ENCODE measurements at regions not wholly inside any gene's neighbourhood (a gene's known extent, or its start where the extent isn't known, plus 50 kb on each side); places are given as distances from the start of the nearest gene placed in this dataset.

GRCh38 chr2:57546478-57546877 lies 500.1 kb upstream of the VRK2 start:
- Mint-ChIP-seq H3K4me3 (no peak overlapping the region), H3K27ac (ENCODE audit: low read depth) (no peak overlapping the region), H3K36me3 (ENCODE audit: insufficient read depth) (peaks cover 1% of the 10 kb centered on the region), H3K9me3 (peaks cover 30% of the 10 kb centered on the region), H3K27me3 (no peaks in the 10 kb centered on the region), H3K4me1 (peaks cover 5% of the 10 kb centered on the region)
- DNase-seq (ENCODE audit: low spot score in 2 of 2) (no peak), ATAC-seq (replicated peaks; ENCODE audit: extremely low read depth, poor library complexity, severe bottlenecking) (no peak)

DNA sequence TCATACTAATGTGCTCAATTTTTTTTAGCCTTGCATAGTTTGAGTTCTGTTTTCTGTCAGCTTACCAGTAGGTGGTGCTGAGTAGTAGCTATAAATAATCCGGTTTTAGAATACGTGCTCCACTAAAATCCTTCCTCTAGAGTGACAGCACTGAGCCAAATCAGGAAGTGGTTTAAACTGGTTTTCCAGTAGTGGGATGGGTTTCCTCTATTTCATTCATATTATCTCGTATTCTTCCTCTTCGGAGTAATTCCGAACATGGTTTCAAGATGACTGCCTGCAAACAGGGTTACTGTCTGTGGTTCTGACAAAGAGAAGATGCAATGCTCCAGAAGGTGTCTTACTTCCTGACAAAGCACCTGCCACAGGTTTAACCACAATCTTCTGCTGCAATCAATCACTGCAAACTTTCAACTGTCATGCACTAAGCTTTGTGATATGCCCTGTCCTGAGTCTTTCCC lies 496.9 kb upstream of the VRK2 start:
- Mint-ChIP-seq H3K27me3 (no peaks in the 10 kb centered on the region), H3K4me1 (peaks cover 5% of the 10 kb centered on the region), H3K9me3 (peaks cover 30% of the 10 kb centered on the region), H3K4me3 (no peak overlapping the region), H3K27ac (ENCODE audit: low read depth) (no peak overlapping the region), H3K36me3 (ENCODE audit: insufficient read depth) (peaks cover 1% of the 10 kb centered on the region)
- no peak for ATAC-seq (replicated peaks; ENCODE audit: extremely low read depth, poor library complexity, severe bottlenecking)
- no peak for DNase-seq (ENCODE audit: low spot score in 2 of 2)

DNA sequence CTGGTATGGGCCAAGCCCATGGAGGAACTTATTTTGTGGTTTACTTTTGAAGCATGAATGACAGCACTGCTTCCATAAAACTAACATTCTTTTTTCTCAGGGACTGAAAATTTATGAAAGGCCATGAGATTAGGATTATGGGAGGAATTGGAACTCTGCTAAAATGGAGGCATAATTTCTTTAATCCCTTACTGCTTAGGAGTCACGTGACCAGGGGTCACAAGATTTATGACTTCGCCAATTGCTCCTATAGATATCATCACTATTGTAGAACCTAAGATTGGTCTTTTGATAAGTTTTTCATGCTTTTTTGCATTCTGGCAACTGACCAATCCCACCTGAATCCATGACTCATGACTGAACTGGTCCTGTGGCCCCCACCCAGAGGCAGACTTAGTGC lies 495.7 kb upstream of the VRK2 start:
- ATAC-seq (replicated peaks; ENCODE audit: extremely low read depth, poor library complexity, severe bottlenecking) (no peak), DNase-seq (ENCODE audit: low spot score in 2 of 2) (no peak)
- no peaks in the 10 kb centered on the region for H3K27me3 Mint-ChIP-seq
- no peak overlapping the region for H3K27ac Mint-ChIP-seq (ENCODE audit: low read depth)
- no peaks in the 10 kb centered on the region for H3K36me3 Mint-ChIP-seq (ENCODE audit: insufficient read depth)
- no peak overlapping the region for H3K4me3 Mint-ChIP-seq
- peaks cover 5% of the 10 kb centered on the region for H3K4me1 Mint-ChIP-seq
- H3K9me3 Mint-ChIP-seq = peaks cover 32% of the 10 kb centered on the region

- Mint-ChIP-seq H3K27ac (ENCODE audit: low read depth) (no peak overlapping the region), H3K4me1 (peaks cover 5% of the 10 kb centered on the region), H3K4me3 (no peak overlapping the region), H3K27me3 (no peaks in the 10 kb centered on the region), H3K9me3 (peaks cover 20% of the 10 kb centered on the region), H3K36me3 (ENCODE audit: insufficient read depth) (no peaks in the 10 kb centered on the region)
- ATAC-seq (replicated peaks; ENCODE audit: extremely low read depth, poor library complexity, severe bottlenecking) (no peak), DNase-seq (ENCODE audit: low spot score in 2 of 2) (no peak)
Measured at GRCh38 chr2:57552885-57553284, 493.7 kb upstream of the VRK2 start.

DNA sequence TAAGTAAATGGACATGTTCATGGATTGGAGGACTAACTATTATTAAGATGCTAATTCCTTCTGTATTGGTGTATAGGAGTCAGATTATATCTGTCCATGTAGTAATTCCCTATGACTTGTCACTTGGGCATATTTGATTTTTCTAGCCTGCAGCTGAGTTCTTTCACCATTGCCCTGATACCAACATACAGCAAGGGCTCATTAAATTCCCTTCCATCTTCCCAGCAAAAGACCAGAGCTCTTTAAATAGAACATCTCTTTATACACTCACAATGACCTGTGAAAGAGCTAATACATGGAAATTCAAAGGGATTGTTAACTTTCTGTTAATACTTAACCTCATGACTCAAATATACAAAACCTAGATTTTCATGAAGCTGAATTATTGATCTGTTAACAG lies 492.3 kb upstream of the VRK2 start:
- H3K4me1 Mint-ChIP-seq = peaks cover 5% of the 10 kb centered on the region
- H3K27ac Mint-ChIP-seq (ENCODE audit: low read depth) = no peak overlapping the region
- peaks cover 3% of the 10 kb centered on the region for H3K36me3 Mint-ChIP-seq (ENCODE audit: insufficient read depth)
- H3K4me3 Mint-ChIP-seq = no peak overlapping the region
- H3K9me3 Mint-ChIP-seq = peaks cover 20% of the 10 kb centered on the region
- DNase-seq (ENCODE audit: low spot score in 2 of 2) = no peak
- no peak for ATAC-seq (replicated peaks; ENCODE audit: extremely low read depth, poor library complexity, severe bottlenecking)
- no peaks in the 10 kb centered on the region for H3K27me3 Mint-ChIP-seq

DNA sequence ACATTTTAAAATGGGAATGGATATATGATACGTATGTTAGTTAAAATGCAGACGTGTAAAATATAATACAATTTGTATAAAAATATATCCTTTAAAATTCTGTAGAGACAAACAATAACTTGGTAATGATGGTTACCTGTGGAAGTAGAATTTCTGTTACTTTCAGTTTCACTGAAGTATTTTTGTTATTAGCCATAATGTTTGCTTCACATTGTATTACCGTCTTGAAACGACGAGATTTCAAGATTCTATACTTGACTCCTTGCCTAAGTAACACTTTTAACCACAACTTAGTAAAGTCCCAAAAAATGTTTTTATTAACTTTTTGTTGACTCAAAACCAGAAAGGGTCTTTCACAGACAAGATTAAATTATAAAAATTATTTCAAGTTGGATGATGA lies 488.3 kb upstream of the VRK2 start:
- Mint-ChIP-seq H3K9me3 (peaks cover 10% of the 10 kb centered on the region), H3K27ac (ENCODE audit: low read depth) (no peak overlapping the region), H3K4me1 (no peaks in the 10 kb centered on the region), H3K4me3 (no peak overlapping the region), H3K36me3 (ENCODE audit: insufficient read depth) (peaks cover 3% of the 10 kb centered on the region), H3K27me3 (no peaks in the 10 kb centered on the region)
- ATAC-seq (replicated peaks; ENCODE audit: extremely low read depth, poor library complexity, severe bottlenecking) = no peak
- no peak for DNase-seq (ENCODE audit: low spot score in 2 of 2)

GRCh38 chr2:57562495-57562894 lies 484.1 kb upstream of the VRK2 start:
- Mint-ChIP-seq H3K36me3 (ENCODE audit: insufficient read depth) (peaks cover 3% of the 10 kb centered on the region), H3K27ac (ENCODE audit: low read depth) (no peak overlapping the region)

GRCh38 chr2:57563015-57563414 lies 483.6 kb upstream of the VRK2 start:
- Mint-ChIP-seq H3K9me3 (peaks cover 14% of the 10 kb centered on the region), H3K36me3 (ENCODE audit: insufficient read depth) (peaks cover 3% of the 10 kb centered on the region), H3K4me3 (no peak overlapping the region), H3K4me1 (no peaks in the 10 kb centered on the region), H3K27ac (ENCODE audit: low read depth) (no peak overlapping the region), H3K27me3 (no peaks in the 10 kb centered on the region)
- DNase-seq (ENCODE audit: low spot score in 2 of 2) (no peak), ATAC-seq (replicated peaks; ENCODE audit: extremely low read depth, poor library complexity, severe bottlenecking) (no peak)

More at GRCh38 chr2:57562495-57562894, 484.1 kb upstream of the VRK2 start:
- H3K9me3 Mint-ChIP-seq = peaks cover 14% of the 10 kb centered on the region
- no peak overlapping the region for H3K4me3 Mint-ChIP-seq
- no peak for DNase-seq (ENCODE audit: low spot score in 2 of 2)
- ATAC-seq (replicated peaks; ENCODE audit: extremely low read depth, poor library complexity, severe bottlenecking) = no peak
- no peaks in the 10 kb centered on the region for H3K27me3 Mint-ChIP-seq
- H3K4me1 Mint-ChIP-seq = no peaks in the 10 kb centered on the region

GRCh38 chr2:57567245-57567644 lies 479.4 kb upstream of the VRK2 start:
- H3K4me1 Mint-ChIP-seq = no peaks in the 10 kb centered on the region
- DNase-seq (ENCODE audit: low spot score in 2 of 2) (no peak), ATAC-seq (replicated peaks; ENCODE audit: extremely low read depth, poor library complexity, severe bottlenecking) (no peak)
- H3K36me3 Mint-ChIP-seq (ENCODE audit: insufficient read depth) = no peaks in the 10 kb centered on the region
- peaks cover 21% of the 10 kb centered on the region for H3K9me3 Mint-ChIP-seq
- H3K27me3 Mint-ChIP-seq = no peaks in the 10 kb centered on the region
- no peak overlapping the region for H3K27ac Mint-ChIP-seq (ENCODE audit: low read depth)
- no peak overlapping the region for H3K4me3 Mint-ChIP-seq

- Mint-ChIP-seq H3K9me3 (peaks cover 31% of the 10 kb centered on the region), H3K4me3 (no peak overlapping the region), H3K36me3 (ENCODE audit: insufficient read depth) (peaks cover 1% of the 10 kb centered on the region), H3K27ac (ENCODE audit: low read depth) (no peak overlapping the region), H3K4me1 (no peaks in the 10 kb centered on the region), H3K27me3 (no peaks in the 10 kb centered on the region)
- DNase-seq (ENCODE audit: low spot score in 2 of 2) (no peak), ATAC-seq (replicated peaks; ENCODE audit: extremely low read depth, poor library complexity, severe bottlenecking) (no peak)
Measured at GRCh38 chr2:57569396-57569795, 477.2 kb upstream of the VRK2 start.

DNA sequence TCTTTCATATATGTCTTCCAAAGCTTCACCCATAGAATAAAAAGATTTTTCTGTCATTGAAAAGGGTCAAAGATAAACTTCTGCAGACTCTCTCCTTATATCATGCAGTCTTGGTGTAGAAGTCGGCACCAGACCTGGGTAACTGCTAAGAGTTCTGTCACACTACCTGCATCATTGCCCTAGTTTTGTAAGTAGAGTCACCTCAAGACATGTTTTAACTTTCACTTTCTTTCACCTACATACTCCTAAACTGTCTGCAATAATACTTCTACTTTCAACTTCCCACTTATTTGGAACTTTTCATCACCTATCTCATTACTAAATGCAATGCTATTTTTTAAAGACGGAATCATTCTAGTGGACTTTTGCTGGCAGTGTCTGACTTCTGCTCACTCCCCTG lies 475.6 kb upstream of the VRK2 start:
- Mint-ChIP-seq H3K4me3 (no peak overlapping the region), H3K9me3 (peaks cover 27% of the 10 kb centered on the region), H3K27me3 (no peaks in the 10 kb centered on the region), H3K27ac (ENCODE audit: low read depth) (no peak overlapping the region), H3K4me1 (no peaks in the 10 kb centered on the region), H3K36me3 (ENCODE audit: insufficient read depth) (peaks cover 1% of the 10 kb centered on the region)
- ATAC-seq (replicated peaks; ENCODE audit: extremely low read depth, poor library complexity, severe bottlenecking) = no peak
- DNase-seq (ENCODE audit: low spot score in 2 of 2) = no peak

GRCh38 chr2:57575700-57576268 lies 470.8 kb upstream of the VRK2 start:
- ATAC-seq (replicated peaks; ENCODE audit: extremely low read depth, poor library complexity, severe bottlenecking) = no peak
- Mint-ChIP-seq H3K4me3 (no peak overlapping the region), H3K27me3 (no peaks in the 10 kb centered on the region), H3K9me3 (peaks cover 27% of the 10 kb centered on the region), H3K27ac (ENCODE audit: low read depth) (no peak overlapping the region), H3K4me1 (no peaks in the 10 kb centered on the region), H3K36me3 (ENCODE audit: insufficient read depth) (peaks cover 1% of the 10 kb centered on the region)
- DNase-seq (ENCODE audit: low spot score in 2 of 2) = no peak

- ATAC-seq (replicated peaks; ENCODE audit: extremely low read depth, poor library complexity, severe bottlenecking) = no peak
- H3K4me3 Mint-ChIP-seq = no peak overlapping the region
Measured at GRCh38 chr2:57576983-57577382, 469.6 kb upstream of the VRK2 start.

More at GRCh38 chr2:57576983-57577382, 469.6 kb upstream of the VRK2 start:
- no peak for DNase-seq (ENCODE audit: low spot score in 2 of 2)
- H3K36me3 Mint-ChIP-seq (ENCODE audit: insufficient read depth) = peaks cover 1% of the 10 kb centered on the region
- H3K27me3 Mint-ChIP-seq = no peaks in the 10 kb centered on the region
- H3K9me3 Mint-ChIP-seq = peaks cover 21% of the 10 kb centered on the region
- H3K4me1 Mint-ChIP-seq = no peaks in the 10 kb centered on the region
- no peak overlapping the region for H3K27ac Mint-ChIP-seq (ENCODE audit: low read depth)
